ENCODE measurements at regions not wholly inside any gene's neighbourhood (a gene's known extent, or its start where the extent isn't known, plus 50 kb on each side); places are given as distances from the start of the nearest gene placed in this dataset.

GRCh38 chr6:122283884-122284283 lies 115.6 kb upstream of the HSF2 start:
- no peak for TF ChIP-seq CTCF (conservative IDR thresholded peaks at IDR 0.05 in 1 of 2, IDR thresholded peaks at IDR 0.05 in 1 of 2; ENCODE audit: extremely low read depth in 1 of 2, insufficient read depth in 1 of 2, low read depth in 1 of 2, low read length in 2 of 2)
- TF ChIP-seq EZH2 (IDR thresholded peaks at IDR 0.05; ENCODE audit: borderline replicate concordance, low read length): no peak
